OCI-LY3 (cell line): ENCODE measurements at regions not wholly inside any gene's neighbourhood (a gene's known extent, or its start where the extent isn't known, plus 50 kb on each side); places are given as distances from the start of the nearest gene placed in this dataset.

ENCODE experiments used
- H2AFZ ChIP-seq: fragments of 200-600, 300-600 bp; shearing (Covaris generic); 2 replicates; pipeline ENCODE4 v1.6.0; 2014; ENCODE audit warnings: antibody characterized with exemption, low read depth, low read length
- H3K27ac ChIP-seq: fragments of 200-600, 300-600 bp; sonication (generic); 2 replicates; pipeline ENCODE4 v1.5.1; 2014; ENCODE audit warnings: mild to moderate bottlenecking, low read length, moderate library complexity, mixed read lengths
- H3K27me3 ChIP-seq: fragments of 200-600, 300-600 bp; sonication (generic); 2 replicates; pipeline ENCODE4 v1.6.1; 2014; ENCODE audit warnings: low read depth, low read length, mixed read lengths
- H3K36me3 ChIP-seq: fragments of 200-600, 300-600 bp; sonication (generic); replicated peaks from 2 replicates; pipeline ENCODE3; 2014; ENCODE audit warnings: low read depth, low read length, mixed read lengths
- H3K4me1 ChIP-seq: fragments of 300-600, 200-600 bp; sonication (generic); 2 replicates; pipeline ENCODE4 v1.6.1; 2014; ENCODE audit warnings: low read length, mixed read lengths
- H3K4me2 ChIP-seq: fragments of 200-600, 300-600 bp; sonication (generic); 2 replicates; pipeline ENCODE4 v1.6.1; 2014; ENCODE audit warnings: low read length, mixed read lengths
- H3K4me3 ChIP-seq: fragments of 300-600, 200-600 bp; sonication (generic); 2 replicates; pipeline ENCODE4 v1.5.1; 2014; ENCODE audit warnings: antibody characterized with exemption, mild to moderate bottlenecking, low read length, moderate library complexity
- H3K79me2 ChIP-seq: fragments of 300-600, 200-600 bp; shearing (Covaris generic); 2 replicates; pipeline ENCODE4 v1.6.1; 2014; ENCODE audit warnings: mild to moderate bottlenecking, low read length, mixed read lengths
- H3K9ac ChIP-seq: fragments of 300-600, 200-600 bp; shearing (Covaris generic); 2 replicates; pipeline ENCODE4 v1.6.0; 2014; ENCODE audit warnings: mild to moderate bottlenecking, low read length, moderate library complexity
- H3K9me3 ChIP-seq: fragments of 200-600, 300-600 bp; shearing (Covaris generic); 2 replicates; pipeline ENCODE4 v1.6.1; 2014; ENCODE audit warnings: low read length, mixed read lengths; ENCODE audit not compliant: insufficient read depth
- H4K20me1 ChIP-seq: fragments of 200-600, 300-600 bp; sonication (generic); 2 replicates; pipeline ENCODE4 v1.6.1; 2016; ENCODE audit warnings: low read length, mixed read lengths; ENCODE audit not compliant: insufficient read depth
- CTCF ChIP-seq: fragments of 200-600, 300-600 bp; sonication (generic); IDR thresholded peaks from 2 replicates; pipeline ENCODE4 v1.5.1; 2014; ENCODE audit warnings: antibody characterized with exemption, low read length, low read depth
- EZH2phosphoT487 ChIP-seq: fragments of 200-600 bp; shearing (Covaris generic); IDR thresholded peaks from 2 replicates; pipeline ENCODE4 v1.6.1; 2018; ENCODE audit warnings: antibody characterized with exemption, mixed run types, low read depth

- TF ChIP-seq EZH2phosphoT487 (no peak), CTCF (no peak)
- Histone ChIP-seq H3K79me2 (no peaks in the 10 kb centered on the region), H3K27me3 (peaks cover 59% of the 10 kb centered on the region)
Measured at GRCh38 chr4:4783847-4784246, 75.6 kb upstream of the MSX1 start.

GRCh38 chr4:4782969-4783368 lies 76.5 kb upstream of the MSX1 start:
- peaks cover 19% of the 10 kb centered on the region for H3K4me1 ChIP-seq
- no peak overlapping the region for H3K9ac ChIP-seq
- H3K36me3 ChIP-seq = no peaks in the 10 kb centered on the region
- no peak overlapping the region for H3K4me3 ChIP-seq
- H3K27ac ChIP-seq = no peak overlapping the region
- no peaks in the 10 kb centered on the region for H3K79me2 ChIP-seq
- no peaks in the 10 kb centered on the region; the same call in 1 of the 2 replicates for H3K9me3 ChIP-seq
- H3K4me2 ChIP-seq = no peak overlapping the region
- no peak overlapping the region for H2AFZ ChIP-seq
- TF ChIP-seq EZH2phosphoT487 (no peak), CTCF (no peak)
- H4K20me1 ChIP-seq = peaks cover 20% of the 10 kb centered on the region
- peaks cover 68% of the 10 kb centered on the region for H3K27me3 ChIP-seq

More at GRCh38 chr4:4783847-4784246, 75.6 kb upstream of the MSX1 start:
- H3K36me3 ChIP-seq = no peaks in the 10 kb centered on the region
- no peak overlapping the region for H3K4me3 ChIP-seq
- no peak overlapping the region for H3K4me2 ChIP-seq
- H2AFZ ChIP-seq = no peak overlapping the region
- H3K9ac ChIP-seq = no peak overlapping the region
- peaks cover 19% of the 10 kb centered on the region for H3K4me1 ChIP-seq
- H4K20me1 ChIP-seq = peaks cover 17% of the 10 kb centered on the region
- no peak overlapping the region for H3K27ac ChIP-seq
- peaks cover 7% of the 10 kb centered on the region; the same call in 1 of the 2 replicates for H3K9me3 ChIP-seq

GRCh38 chr4:4781936-4782707 lies 77.3 kb upstream of the MSX1 start:
- H3K4me1 ChIP-seq = peaks cover 19% of the 10 kb centered on the region
- H3K9me3 ChIP-seq = no peaks in the 10 kb centered on the region; the same call in 1 of the 2 replicates
- H3K27ac ChIP-seq = no peak overlapping the region
- TF ChIP-seq EZH2phosphoT487 = no peak
- no peak for TF ChIP-seq CTCF
- H3K4me3 ChIP-seq = no peak overlapping the region
- H3K9ac ChIP-seq = no peak overlapping the region
- no peaks in the 10 kb centered on the region for H3K36me3 ChIP-seq
- H3K79me2 ChIP-seq = no peaks in the 10 kb centered on the region
- peak overlapping the region; percentile 25; the same call in 1 of the 2 replicates for H3K4me2 ChIP-seq
- peaks cover 73% of the 10 kb centered on the region for H3K27me3 ChIP-seq
- no peak overlapping the region for H2AFZ ChIP-seq
- H4K20me1 ChIP-seq = peaks cover 20% of the 10 kb centered on the region

GRCh38 chr4:4780729-4781244 lies 78.7 kb upstream of the MSX1 start:
- Histone ChIP-seq H3K27ac (no peak overlapping the region), H3K27me3 (peaks cover 74% of the 10 kb centered on the region), H3K9me3 (no peaks in the 10 kb centered on the region; the same call in 1 of the 2 replicates), H3K36me3 (no peaks in the 10 kb centered on the region), H3K9ac (no peak overlapping the region), H3K79me2 (no peaks in the 10 kb centered on the region), H4K20me1 (peaks cover 28% of the 10 kb centered on the region), H2AFZ (no peak overlapping the region), H3K4me3 (no peak overlapping the region), H3K4me1 (peaks cover 19% of the 10 kb centered on the region), H3K4me2 (no peak overlapping the region)
- no peak for TF ChIP-seq CTCF
